Keratinocyte (primary cell): ENCODE measurements at regions not wholly inside any gene's neighbourhood (a gene's known extent, or its start where the extent isn't known, plus 50 kb on each side); places are given as distances from the start of the nearest gene placed in this dataset.

Experiments used
- DNase-seq: peaks from one replicate; pipeline ENCODE4 v3.0.0-alpha.2; 2011; ENCODE audit warnings: low read depth, missing footprints, low spot score
- FAIRE-seq: peaks from 2 replicates; lab custom pipeline; 2011; peaks lifted over from hg19 to GRCh38; lab: Jason Lieb, UNC
- H2AFZ ChIP-seq: 2 replicates; pipeline ENCODE4 v1.6.0; 2012; ENCODE audit warnings: low read length, control low read depth, inconsistent platforms; ENCODE audit not compliant: control insufficient read depth
- H3K27ac ChIP-seq: 2 replicates; pipeline ENCODE4 v1.5.1; 2011; ENCODE audit warnings: low read length; ENCODE audit not compliant: control insufficient read depth, insufficient read depth
- H3K27me3 ChIP-seq: 3 replicates; pipeline ENCODE4 v1.6.0; 2011; ENCODE audit warnings: low read length; ENCODE audit not compliant: control insufficient read depth, insufficient read depth; ENCODE audit errors: extremely low read depth
- H3K36me3 ChIP-seq, 2 experiments: 2 replicates in 1 of 2; 3 replicates in 1 of 2; pipeline ENCODE4 v1.5.1; 2011; ENCODE audit warnings: low read length in 2 of 2, mild to moderate bottlenecking in 1 of 2; ENCODE audit not compliant: control insufficient read depth in 2 of 2, insufficient read depth in 2 of 2; ENCODE audit errors: extremely low read depth in 1 of 2
- H3K4me1 ChIP-seq: 3 replicates; pipeline ENCODE4 v1.5.1; 2011; ENCODE audit warnings: low read length; ENCODE audit not compliant: control insufficient read depth, insufficient read depth; ENCODE audit errors: extremely low read depth
- H3K4me2 ChIP-seq: 3 replicates; pipeline ENCODE4 v1.6.0; 2011; ENCODE audit warnings: low read depth, low read length; ENCODE audit not compliant: control insufficient read depth, insufficient read depth; ENCODE audit errors: extremely low read depth
- H3K4me3 ChIP-seq, 3 experiments: fragments of 200-600 bp in 1 of 3; sonication (generic) in 1 of 3; 2 replicates in 2 of 3; 3 replicates in 1 of 3; pipeline ENCODE4 v1.5.1; 2011 to 2016; ENCODE audit warnings: low read length in 3 of 3, mild to moderate bottlenecking in 3 of 3, control low read depth in 2 of 3, inconsistent platforms in 1 of 3, low read depth in 1 of 3, mixed read lengths in 1 of 3, mixed run types in 1 of 3, moderate library complexity in 1 of 3; ENCODE audit not compliant: control insufficient read depth in 2 of 3, insufficient read depth in 2 of 3; ENCODE audit errors: extremely low read depth in 1 of 3
- H3K79me2 ChIP-seq: 2 replicates; pipeline ENCODE4 v1.6.0; 2012; ENCODE audit warnings: low read length; ENCODE audit not compliant: control insufficient read depth, insufficient read depth
- H3K9ac ChIP-seq: 3 replicates; pipeline ENCODE4 v1.6.0; 2011; ENCODE audit warnings: low read length; ENCODE audit not compliant: control insufficient read depth, insufficient read depth; ENCODE audit errors: extremely low read depth
- H3K9me1 ChIP-seq: 3 replicates; pipeline ENCODE4 v1.6.0; 2011; ENCODE audit warnings: low read length; ENCODE audit not compliant: control insufficient read depth, insufficient read depth; ENCODE audit errors: extremely low read depth
- H3K9me3 ChIP-seq: 2 replicates; pipeline ENCODE4 v1.5.1; 2012; ENCODE audit warnings: low read depth, low read length; ENCODE audit not compliant: control insufficient read depth
- H4K20me1 ChIP-seq: 3 replicates; pipeline ENCODE4 v1.6.0; 2011; ENCODE audit warnings: low read length; ENCODE audit not compliant: control insufficient read depth, insufficient read depth; ENCODE audit errors: extremely low read depth
- EZH2 ChIP-seq: IDR thresholded peaks from one replicate; pipeline ENCODE4 v1.6.1; 2012; ENCODE audit warnings: inconsistent platforms, mild to moderate bottlenecking, low read length, moderate library complexity
- dilution Hi-C: fragments of 300-500 bp; cut with MboI; formaldehyde crosslinking; loops from one replicate; pipeline ENCODE4 v1.7.0; 2020; ENCODE audit warnings: low sequenced_read_pairs; ENCODE audit not compliant: extremely low pct_ligation_motif_present
- TF ChIP-seq, protein P1 (sequence below), 3 experiments: IDR thresholded peaks in 1 of 3; conservative IDR thresholded peaks in 1 of 3; optimal IDR thresholded peaks in 1 of 3; 2 replicates in 2 of 3; 3 replicates in 1 of 3; pipeline versions ENCODE3 to v1.5.1; 2011; ENCODE audit warnings: low read length in 3 of 3, mild to moderate bottlenecking in 3 of 3, moderate library complexity in 2 of 3, control low read depth in 1 of 3, inconsistent platforms in 1 of 3; ENCODE audit not compliant: insufficient read depth in 2 of 3; ENCODE audit errors: extremely low read depth in 1 of 3

DNA sequence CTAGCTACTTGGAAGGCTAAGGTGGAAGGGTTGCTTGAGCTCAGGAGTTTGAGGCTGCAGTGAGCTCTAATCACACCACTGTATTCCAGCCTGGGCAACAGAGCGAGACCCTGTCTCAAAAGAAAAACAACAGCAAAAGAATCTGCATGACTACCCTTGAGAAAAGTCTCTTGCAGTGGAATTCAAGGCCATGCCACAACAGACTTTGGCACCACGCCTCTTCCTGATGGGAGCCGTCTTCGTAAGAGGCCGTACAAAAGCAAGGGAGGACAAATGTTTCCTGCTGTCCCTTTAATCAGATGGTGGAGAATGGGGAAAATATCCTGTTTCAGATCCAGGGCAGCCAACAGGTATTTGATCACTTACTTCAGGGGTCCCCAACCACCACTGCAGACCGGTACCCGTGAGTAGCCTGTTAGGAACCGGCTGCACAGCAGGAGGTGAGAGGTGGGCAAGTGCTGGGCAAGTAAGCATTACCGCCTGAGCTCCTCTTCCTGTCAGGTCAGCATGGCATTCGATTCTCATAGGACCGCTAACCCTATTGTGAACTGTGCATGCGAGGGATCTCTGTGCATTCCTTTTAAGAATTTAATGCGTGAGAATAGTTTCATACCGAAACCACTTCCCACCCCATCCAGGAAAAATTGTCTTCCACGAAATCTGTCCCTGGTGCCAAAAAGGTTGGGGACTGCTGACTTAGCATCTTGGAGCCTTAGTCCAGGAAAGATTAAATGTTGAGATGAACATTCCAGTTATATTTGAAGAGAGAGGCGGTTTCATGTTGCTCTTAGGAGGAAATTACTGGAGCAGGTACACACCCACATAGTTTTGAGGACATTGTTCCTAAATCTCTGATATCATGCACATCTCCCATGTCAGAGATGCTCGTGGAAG lies 94.4 kb upstream of the XPO1 start:
- Histone ChIP-seq H3K4me1 (peaks cover 3% of the 10 kb centered on the region), H3K36me3 (no peaks in the 10 kb centered on the region), H3K9me1 (no peaks in the 10 kb centered on the region), H3K4me3 (no peak overlapping the region), H3K9ac (no peak overlapping the region), H3K9me3 (no peaks in the 10 kb centered on the region), H4K20me1 (no peaks in the 10 kb centered on the region), H3K27ac (no peak overlapping the region), H3K27me3 (no peaks in the 10 kb centered on the region), H3K79me2 (no peaks in the 10 kb centered on the region), H2AFZ (no peak overlapping the region), H3K4me2 (no peak overlapping the region)
- dilution Hi-C loops: no loop called here
- FAIRE-seq: no peak
- TF ChIP-seq, protein P1, sequence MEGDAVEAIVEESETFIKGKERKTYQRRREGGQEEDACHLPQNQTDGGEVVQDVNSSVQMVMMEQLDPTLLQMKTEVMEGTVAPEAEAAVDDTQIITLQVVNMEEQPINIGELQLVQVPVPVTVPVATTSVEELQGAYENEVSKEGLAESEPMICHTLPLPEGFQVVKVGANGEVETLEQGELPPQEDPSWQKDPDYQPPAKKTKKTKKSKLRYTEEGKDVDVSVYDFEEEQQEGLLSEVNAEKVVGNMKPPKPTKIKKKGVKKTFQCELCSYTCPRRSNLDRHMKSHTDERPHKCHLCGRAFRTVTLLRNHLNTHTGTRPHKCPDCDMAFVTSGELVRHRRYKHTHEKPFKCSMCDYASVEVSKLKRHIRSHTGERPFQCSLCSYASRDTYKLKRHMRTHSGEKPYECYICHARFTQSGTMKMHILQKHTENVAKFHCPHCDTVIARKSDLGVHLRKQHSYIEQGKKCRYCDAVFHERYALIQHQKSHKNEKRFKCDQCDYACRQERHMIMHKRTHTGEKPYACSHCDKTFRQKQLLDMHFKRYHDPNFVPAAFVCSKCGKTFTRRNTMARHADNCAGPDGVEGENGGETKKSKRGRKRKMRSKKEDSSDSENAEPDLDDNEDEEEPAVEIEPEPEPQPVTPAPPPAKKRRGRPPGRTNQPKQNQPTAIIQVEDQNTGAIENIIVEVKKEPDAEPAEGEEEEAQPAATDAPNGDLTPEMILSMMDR (optimal IDR thresholded peaks at IDR 0.05 in 1 of 3, IDR thresholded peaks at IDR 0.05 in 1 of 3, conservative IDR thresholded peaks at IDR 0.05 in 1 of 3; ENCODE audit: extremely low read depth in 1 of 3, insufficient read depth in 2 of 3, low read length in 3 of 3): no peak
- no peak for TF ChIP-seq EZH2
- DNase-seq: no peak

DNA sequence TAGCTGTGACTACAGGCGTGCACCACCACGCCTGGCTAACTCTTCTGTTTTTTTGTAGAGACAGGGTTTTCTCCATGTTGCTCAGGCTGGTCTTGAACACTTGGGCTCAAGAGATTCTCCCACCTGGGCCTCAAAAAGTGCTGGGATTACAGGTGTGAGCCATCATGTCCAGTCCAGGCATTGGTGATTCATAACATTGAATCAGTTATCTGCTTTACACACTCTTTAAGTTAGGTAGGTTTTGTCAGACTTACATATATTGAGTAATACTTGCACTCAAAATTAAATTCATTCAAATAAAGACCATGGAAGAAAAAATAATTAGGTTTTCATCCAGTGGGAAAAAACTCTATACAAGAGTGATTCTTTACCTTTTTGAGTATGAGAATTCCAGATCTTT lies 93.2 kb upstream of the XPO1 start:
- Histone ChIP-seq H3K27me3 (no peaks in the 10 kb centered on the region), H4K20me1 (no peaks in the 10 kb centered on the region), H3K9me1 (no peaks in the 10 kb centered on the region), H3K9me3 (no peaks in the 10 kb centered on the region), H2AFZ (no peak overlapping the region), H3K79me2 (no peaks in the 10 kb centered on the region), H3K4me2 (no peak overlapping the region), H3K27ac (no peak overlapping the region), H3K36me3 (no peaks in the 10 kb centered on the region), H3K9ac (no peak overlapping the region), H3K4me1 (peaks cover 3% of the 10 kb centered on the region), H3K4me3 (no peak overlapping the region)
- no peak for DNase-seq
- dilution Hi-C loops: no loop called here
- TF ChIP-seq, protein P1 (optimal IDR thresholded peaks at IDR 0.05 in 1 of 3, IDR thresholded peaks at IDR 0.05 in 1 of 3, conservative IDR thresholded peaks at IDR 0.05 in 1 of 3; ENCODE audit: extremely low read depth in 1 of 3, insufficient read depth in 2 of 3, low read length in 3 of 3): no peak
- TF ChIP-seq EZH2: no peak
- no peak for FAIRE-seq
